SK-N-SH (cell line): ENCODE measurements at regions not wholly inside any gene's neighbourhood (a gene's known extent, or its start where the extent isn't known, plus 50 kb on each side); places are given as distances from the start of the nearest gene placed in this dataset.

ENCODE experiments used
- CTCF ChIA-PET: fragments of 300-600, 350-600 bp; formaldehyde crosslinking; extraction: SDS; loops from one replicate; lab custom pipeline; 2021; lab: Yijun Ruan, JAX
- POLR2A ChIA-PET: fragments of 350-600 bp; sonication (Branson Sonifier 250); formaldehyde crosslinking; extraction: SDS; loops from one replicate; lab custom pipeline; 2020; ENCODE audit warnings: antibody characterized with exemption, inconsistent platforms; lab: Yijun Ruan, JAX
- DNase-seq: peaks from one replicate; pipeline ENCODE4 v3.0.0; 2012
- H2AFZ ChIP-seq: fragments of 200-600 bp; sonication (generic); 2 replicates; pipeline ENCODE4 v1.8.1; 2016; ENCODE audit warnings: antibody characterized with exemption, mild to moderate bottlenecking, low read depth
- H3F3A ChIP-seq: fragments of 200-600 bp; sonication (generic); replicated peaks from 2 replicates; pipeline ENCODE3; 2016; ENCODE audit warnings: antibody characterized with exemption, mild to moderate bottlenecking; ENCODE audit not compliant: insufficient read depth
- H3K27ac ChIP-seq, 2 experiments: fragments of 200-500 bp in 1 of 2; fragments of 200-600 bp in 1 of 2; sonication (Bioruptor generic) in 1 of 2; sonication (generic), shearing (Covaris generic) in 1 of 2; 2 replicates each; pipeline versions ENCODE4 v1.5.1 to v1.6.1; 2014 to 2016; ENCODE audit warnings: low read depth in 2 of 2, inconsistent platforms in 1 of 2, low read length in 1 of 2, mild to moderate bottlenecking in 1 of 2, mixed read lengths in 1 of 2
- H3K27me3 ChIP-seq: fragments of 200-600 bp; sonication (generic), shearing (Covaris generic); 2 replicates; pipeline ENCODE4 v1.6.1; 2016; ENCODE audit warnings: mixed run types; ENCODE audit not compliant: insufficient read depth
- H3K36me3 ChIP-seq, 2 experiments: fragments of 200-500 bp in 1 of 2; fragments of 200-600 bp in 1 of 2; sonication (Bioruptor generic) in 1 of 2; sonication (generic) in 1 of 2; replicated peaks in 1 of 2; 2 replicates each; pipeline versions ENCODE3 to v1.5.1; 2014 to 2016; ENCODE audit warnings: low read length in 1 of 2, mild to moderate bottlenecking in 1 of 2; ENCODE audit not compliant: insufficient read depth in 2 of 2, control insufficient read depth in 1 of 2
- H3K4me1 ChIP-seq, 2 experiments: fragments of 200-500 bp in 1 of 2; fragments of 200-600 bp in 1 of 2; sonication (Bioruptor generic) in 1 of 2; sonication (generic), shearing (Covaris generic) in 1 of 2; 2 replicates each; pipeline versions ENCODE4 v1.5.1 to v1.6.1; 2014 to 2016; ENCODE audit warnings: low read depth in 1 of 2, low read length in 1 of 2, mixed run types in 1 of 2; ENCODE audit not compliant: insufficient read depth in 2 of 2, control insufficient read depth in 1 of 2
- H3K4me2 ChIP-seq: fragments of 200-600 bp; sonication (generic), shearing (Covaris generic); 2 replicates; pipeline ENCODE4 v1.6.1; 2017; ENCODE audit warnings: mixed run types
- H3K4me3 ChIP-seq, 2 experiments: fragments of 200-500 bp in 1 of 2; fragments of 200-600 bp in 1 of 2; sonication (Bioruptor generic) in 1 of 2; sonication (generic), shearing (Covaris generic) in 1 of 2; 2 replicates each; pipeline versions ENCODE4 v1.5.1 to v1.8.1; 2014 to 2016; ENCODE audit warnings: low read depth in 2 of 2, inconsistent platforms in 1 of 2, low read length in 1 of 2, mild to moderate bottlenecking in 1 of 2, mixed read lengths in 1 of 2, moderate library complexity in 1 of 2
- H3K79me2 ChIP-seq: fragments of 200-600 bp; sonication (generic); 2 replicates; pipeline ENCODE4 v1.8.1; 2017; ENCODE audit warnings: mild to moderate bottlenecking; ENCODE audit not compliant: insufficient read depth
- H3K9ac ChIP-seq: fragments of 200-600 bp; sonication (generic); 2 replicates; pipeline ENCODE4 v1.6.1; 2017; ENCODE audit warnings: mixed run types
- H3K9me2 ChIP-seq: fragments of 200-600 bp; sonication (generic); 2 replicates; pipeline ENCODE4 v1.6.1; 2017; ENCODE audit warnings: mixed run types
- H3K9me3 ChIP-seq: fragments of 200-600 bp; sonication (generic); 2 replicates; pipeline ENCODE4 v1.6.1; 2017; ENCODE audit warnings: mixed run types, mild to moderate bottlenecking, moderate library complexity
- H4K20me1 ChIP-seq: fragments of 200-600 bp; sonication (generic); 2 replicates; pipeline ENCODE4 v1.6.1; 2017; ENCODE audit warnings: mild to moderate bottlenecking, mixed run types; ENCODE audit not compliant: insufficient read depth
- CHD2 ChIP-seq: fragments of 150-350 bp; IDR thresholded peaks from 2 replicates; pipeline ENCODE4 v1.6.1; 2018; ENCODE audit warnings: low read length; ENCODE audit not compliant: partially characterized antibody
- EP300 ChIP-seq, 2 experiments: IDR thresholded peaks; 2 replicates each; pipeline versions ENCODE4 v1.4.0 to v1.6.1; 2012; ENCODE audit warnings: borderline replicate concordance in 1 of 2, low read depth in 1 of 2, low read length in 1 of 2
- FOSL2 ChIP-seq: IDR thresholded peaks from 2 replicates; pipeline ENCODE4 v1.4.0; 2012; ENCODE audit warnings: low read depth, mild to moderate bottlenecking, moderate library complexity, borderline replicate concordance
- FOXJ3 ChIP-seq: sonication (generic); formaldehyde crosslinking; IDR thresholded peaks from 2 replicates; pipeline ENCODE4 v1.5.1; 2020; ENCODE audit warnings: mild to moderate bottlenecking, missing genetic modification reagents
- FOXM1 ChIP-seq: IDR thresholded peaks from 2 replicates; pipeline ENCODE4 v1.4.0; 2012; ENCODE audit warnings: low read depth, mild to moderate bottlenecking
- GABPA ChIP-seq: IDR thresholded peaks from 2 replicates; pipeline ENCODE4 v1.4.0; 2012; ENCODE audit warnings: low read depth, mild to moderate bottlenecking
- MEF2A ChIP-seq: IDR thresholded peaks from 2 replicates; pipeline ENCODE4 v1.4.0; 2012; ENCODE audit warnings: low read depth, borderline replicate concordance
- NRF1 ChIP-seq: IDR thresholded peaks from 2 replicates; pipeline ENCODE4 v1.6.1; 2012; ENCODE audit warnings: low read depth, mild to moderate bottlenecking, low read length
- RAD21 ChIP-seq: IDR thresholded peaks from 2 replicates; pipeline ENCODE4 v1.6.1; 2012; ENCODE audit warnings: mild to moderate bottlenecking, low read length
- REST ChIP-seq: IDR thresholded peaks from 2 replicates; pipeline ENCODE4 v1.6.1; 2012; ENCODE audit warnings: mild to moderate bottlenecking, low read depth, low read length, moderate library complexity
- RXRA ChIP-seq: IDR thresholded peaks from 2 replicates; pipeline ENCODE4 v1.4.0; 2012; ENCODE audit warnings: low read depth, mild to moderate bottlenecking, borderline replicate concordance
- TCF12 ChIP-seq: IDR thresholded peaks from 2 replicates; pipeline ENCODE4 v1.4.0; 2012
- USF1 ChIP-seq: IDR thresholded peaks from 2 replicates; pipeline ENCODE4 v1.4.0; 2012; ENCODE audit warnings: low read depth, borderline replicate concordance
- ZBTB33 ChIP-seq: IDR thresholded peaks from 2 replicates; pipeline ENCODE4 v1.4.0; 2012; ENCODE audit warnings: low read depth, borderline replicate concordance
- whole genome bisulfite sequencing: methylation state at CpG from one replicate; pipeline ENCODE4 v1.1.6; 2017; ENCODE audit warnings: low lambda C conversion rate; 5-methylcytosine and 5-hydroxymethylcytosine counted together
- TF ChIP-seq, protein P1 (sequence below): IDR thresholded peaks from 2 replicates; pipeline ENCODE4 v1.4.0; 2012; ENCODE audit warnings: low read depth

GRCh38 chr2:61733563-61733962 lies 120.3 kb downstream of the FAM161A start:
- Histone ChIP-seq H3K79me2 (no peaks in the 10 kb centered on the region), H3K9me3 (no peaks in the 10 kb centered on the region), H3K4me2 (no peak overlapping the region), H4K20me1 (no peaks in the 10 kb centered on the region), H3F3A (no peaks in the 10 kb centered on the region)
- 79% methylated on average over 2 of the region's 2 CpGs for WGBS
- DNase-seq: no peak
- POLR2A ChIA-PET: no interaction called here
- CTCF ChIA-PET: no interaction called here
- TF ChIP-seq CHD2: no peak
- no peak for TF ChIP-seq NRF1
- no peak for TF ChIP-seq FOXM1
- no peak for TF ChIP-seq TCF12
- no peak for TF ChIP-seq MEF2A
- TF ChIP-seq, protein P1, sequence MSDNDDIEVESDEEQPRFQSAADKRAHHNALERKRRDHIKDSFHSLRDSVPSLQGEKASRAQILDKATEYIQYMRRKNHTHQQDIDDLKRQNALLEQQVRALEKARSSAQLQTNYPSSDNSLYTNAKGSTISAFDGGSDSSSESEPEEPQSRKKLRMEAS: no peak
- no peak for TF ChIP-seq REST
- TF ChIP-seq EP300 (IDR thresholded peaks at IDR 0.05; ENCODE audit: borderline replicate concordance in 1 of 2, low read depth in 1 of 2, low read length in 1 of 2): no peak
- TF ChIP-seq RXRA: no peak
- no peak for TF ChIP-seq GABPA
- no peak for TF ChIP-seq RAD21
- no peak for TF ChIP-seq FOSL2
- no peak for TF ChIP-seq USF1
- TF ChIP-seq FOXJ3 (CRISPR knock-in tag): no peak
- TF ChIP-seq ZBTB33: no peak
- TF ChIP-seq, all 33 proteins: peak for 0
- H3K27me3 ChIP-seq: no peaks in the 10 kb centered on the region
- no peak overlapping the region for H3K9ac ChIP-seq
- H3K27ac ChIP-seq: no peak overlapping the region
- no peak overlapping the region for H2AFZ ChIP-seq
- H3K36me3 ChIP-seq: no peaks in the 10 kb centered on the region
- H3K4me3 ChIP-seq: no peak overlapping the region
- no peaks in the 10 kb centered on the region for H3K4me1 ChIP-seq
- no peaks in the 10 kb centered on the region for H3K9me2 ChIP-seq
